Choroid plexus epithelial cell (primary cell): ENCODE measurements at regions not wholly inside any gene's neighbourhood (a gene's known extent, or its start where the extent isn't known, plus 50 kb on each side); places are given as distances from the start of the nearest gene placed in this dataset.
A peak's percentile ranks its signal among the peaks of the same experiment; 100 is the strongest.

Experiments used
- DNase-seq: peaks from one replicate; pipeline ENCODE4 v3.0.0-alpha.2; 2010; ENCODE audit warnings: low read depth
- H3K4me3 ChIP-seq: 2 replicates; pipeline ENCODE4 v1.5.1; 2011; ENCODE audit warnings: low read depth, mild to moderate bottlenecking, control low read depth, low read length, moderate library complexity
- TF ChIP-seq, protein P1 (sequence below): conservative IDR thresholded peaks from 2 replicates; pipeline ENCODE4 v1.5.1; 2011; ENCODE audit warnings: low read depth, mild to moderate bottlenecking, control low read depth, inconsistent platforms, low read length, moderate library complexity

DNA sequence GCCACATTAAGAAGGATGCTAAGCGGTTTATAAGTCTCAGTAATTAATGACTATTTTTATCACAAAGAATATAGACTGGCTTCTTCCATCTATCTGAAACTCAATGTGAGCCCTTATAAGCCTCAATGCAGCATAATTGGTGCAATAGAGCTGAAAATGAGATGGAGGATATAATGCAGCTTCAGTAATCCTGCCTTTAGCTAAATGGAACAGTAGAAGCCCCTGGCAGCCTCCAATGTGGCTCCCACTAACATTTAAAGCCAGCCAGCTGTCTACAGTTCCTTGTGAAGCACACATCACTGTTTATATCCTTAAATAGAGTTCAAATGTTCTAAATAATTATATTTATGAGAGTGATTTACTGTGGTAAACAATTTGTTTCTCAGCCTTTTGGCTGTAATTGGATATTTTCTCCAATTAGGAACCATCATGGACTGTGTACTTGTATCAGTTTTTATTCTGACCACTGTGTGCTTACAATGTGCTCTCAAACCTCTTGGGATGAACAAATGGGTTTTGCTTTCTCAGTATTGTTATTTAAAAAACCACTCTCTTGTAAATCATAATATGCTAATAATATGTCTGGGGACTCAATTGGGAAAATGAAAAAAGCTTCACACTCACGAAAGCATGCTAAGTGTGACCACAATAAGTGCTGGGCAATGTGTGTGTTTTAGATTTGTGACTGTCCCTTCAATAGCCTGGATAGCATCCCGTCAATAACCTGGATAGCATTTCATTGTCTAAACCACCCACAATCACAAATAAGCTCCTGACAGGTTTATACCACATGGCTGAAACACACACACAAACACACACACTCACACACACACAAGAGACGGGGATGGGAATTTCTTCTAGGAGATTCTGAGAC, 366.6 kb downstream of the GBE1 start:
- H3K4me3 ChIP-seq = no peak overlapping the region
- TF ChIP-seq, protein P1, sequence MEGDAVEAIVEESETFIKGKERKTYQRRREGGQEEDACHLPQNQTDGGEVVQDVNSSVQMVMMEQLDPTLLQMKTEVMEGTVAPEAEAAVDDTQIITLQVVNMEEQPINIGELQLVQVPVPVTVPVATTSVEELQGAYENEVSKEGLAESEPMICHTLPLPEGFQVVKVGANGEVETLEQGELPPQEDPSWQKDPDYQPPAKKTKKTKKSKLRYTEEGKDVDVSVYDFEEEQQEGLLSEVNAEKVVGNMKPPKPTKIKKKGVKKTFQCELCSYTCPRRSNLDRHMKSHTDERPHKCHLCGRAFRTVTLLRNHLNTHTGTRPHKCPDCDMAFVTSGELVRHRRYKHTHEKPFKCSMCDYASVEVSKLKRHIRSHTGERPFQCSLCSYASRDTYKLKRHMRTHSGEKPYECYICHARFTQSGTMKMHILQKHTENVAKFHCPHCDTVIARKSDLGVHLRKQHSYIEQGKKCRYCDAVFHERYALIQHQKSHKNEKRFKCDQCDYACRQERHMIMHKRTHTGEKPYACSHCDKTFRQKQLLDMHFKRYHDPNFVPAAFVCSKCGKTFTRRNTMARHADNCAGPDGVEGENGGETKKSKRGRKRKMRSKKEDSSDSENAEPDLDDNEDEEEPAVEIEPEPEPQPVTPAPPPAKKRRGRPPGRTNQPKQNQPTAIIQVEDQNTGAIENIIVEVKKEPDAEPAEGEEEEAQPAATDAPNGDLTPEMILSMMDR = no peak
- no peak for DNase-seq

GRCh38 chr3:81393251-81393650, 368.2 kb downstream of the GBE1 start:
- TF ChIP-seq, protein P1 = no peak
- DNase-seq = peak; percentile 3
- H3K4me3 ChIP-seq = no peak overlapping the region

GRCh38 chr3:81390796-81391195, 370.6 kb downstream of the GBE1 start:
- TF ChIP-seq, protein P1 = no peak

DNA sequence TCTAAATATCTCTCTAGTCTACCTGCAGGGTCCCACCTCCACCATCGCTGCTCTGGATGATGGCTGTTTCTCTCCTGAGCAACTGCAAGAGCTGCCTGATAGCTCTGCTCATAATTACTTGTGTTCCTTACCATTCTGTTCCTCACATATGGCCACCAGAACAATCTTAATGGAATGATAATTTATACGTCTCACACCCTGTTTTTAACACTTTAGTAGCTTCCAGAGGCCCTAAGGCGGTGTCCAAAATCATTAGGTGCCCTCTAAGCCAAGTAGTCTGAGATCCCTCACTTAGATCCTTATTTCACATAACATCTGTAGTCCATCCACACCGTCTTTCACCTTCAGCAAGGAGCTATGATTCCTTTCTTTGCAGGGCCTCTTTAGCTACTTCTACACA, 373.3 kb downstream of the GBE1 start:
- TF ChIP-seq, protein P1 = no peak
- DNase-seq = no peak
- H3K4me3 ChIP-seq = no peak overlapping the region

More at GRCh38 chr3:81390796-81391195, 370.6 kb downstream of the GBE1 start:
- DNase-seq = no peak
- no peak overlapping the region for H3K4me3 ChIP-seq

DNA sequence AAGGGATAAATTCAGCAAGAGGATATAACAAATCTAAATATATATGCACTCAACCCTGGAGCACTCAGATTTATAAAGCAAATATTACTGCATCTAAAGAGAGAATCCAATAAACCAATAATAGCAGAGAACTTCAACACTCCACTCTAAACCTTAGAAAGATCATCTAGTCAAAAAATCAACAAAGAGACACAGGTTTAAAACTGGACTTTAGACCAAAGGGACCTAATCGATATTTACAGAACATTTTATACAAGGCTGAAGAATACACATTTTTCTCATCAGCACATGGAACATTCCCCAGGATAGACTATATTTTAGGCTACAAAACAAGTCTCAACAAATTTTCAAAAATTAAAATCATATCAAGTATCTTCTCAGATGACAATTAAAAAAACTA, 379.0 kb downstream of the GBE1 start:
- no peak overlapping the region for H3K4me3 ChIP-seq
- no peak for DNase-seq
- TF ChIP-seq, protein P1 = no peak

DNA sequence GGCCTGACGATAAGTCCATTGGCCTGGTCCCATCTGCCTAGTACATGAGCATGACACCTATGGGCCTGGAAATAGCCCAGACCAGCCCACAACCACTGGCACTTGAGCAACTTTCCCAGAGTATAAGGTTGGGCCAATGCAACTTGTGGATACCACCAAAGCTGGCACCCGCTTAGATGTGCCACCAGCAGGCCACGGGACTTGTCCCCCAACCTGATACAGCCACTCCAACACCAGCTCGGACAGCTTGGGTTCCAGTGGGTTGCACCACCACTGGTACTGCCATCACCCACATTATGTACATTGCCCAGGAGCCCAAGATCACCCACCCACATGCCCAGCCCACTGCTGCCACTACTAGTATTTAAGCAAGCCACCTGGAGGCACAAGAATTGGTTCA, 381.2 kb downstream of the GBE1 start:
- no peak for DNase-seq
- no peak overlapping the region for H3K4me3 ChIP-seq
- TF ChIP-seq, protein P1 = no peak
